T-helper 1 cell (primary cell): ENCODE measurements at regions not wholly inside any gene's neighbourhood (a gene's known extent, or its start where the extent isn't known, plus 50 kb on each side); places are given as distances from the start of the nearest gene placed in this dataset.
A peak's percentile ranks its signal among the peaks of the same experiment; 100 is the strongest.

Source experiments
- DNase-seq, 5 donors: peaks; one replicate each; pipeline ENCODE4 v3.0.0-alpha.2; 2012 to 2020

DNA sequence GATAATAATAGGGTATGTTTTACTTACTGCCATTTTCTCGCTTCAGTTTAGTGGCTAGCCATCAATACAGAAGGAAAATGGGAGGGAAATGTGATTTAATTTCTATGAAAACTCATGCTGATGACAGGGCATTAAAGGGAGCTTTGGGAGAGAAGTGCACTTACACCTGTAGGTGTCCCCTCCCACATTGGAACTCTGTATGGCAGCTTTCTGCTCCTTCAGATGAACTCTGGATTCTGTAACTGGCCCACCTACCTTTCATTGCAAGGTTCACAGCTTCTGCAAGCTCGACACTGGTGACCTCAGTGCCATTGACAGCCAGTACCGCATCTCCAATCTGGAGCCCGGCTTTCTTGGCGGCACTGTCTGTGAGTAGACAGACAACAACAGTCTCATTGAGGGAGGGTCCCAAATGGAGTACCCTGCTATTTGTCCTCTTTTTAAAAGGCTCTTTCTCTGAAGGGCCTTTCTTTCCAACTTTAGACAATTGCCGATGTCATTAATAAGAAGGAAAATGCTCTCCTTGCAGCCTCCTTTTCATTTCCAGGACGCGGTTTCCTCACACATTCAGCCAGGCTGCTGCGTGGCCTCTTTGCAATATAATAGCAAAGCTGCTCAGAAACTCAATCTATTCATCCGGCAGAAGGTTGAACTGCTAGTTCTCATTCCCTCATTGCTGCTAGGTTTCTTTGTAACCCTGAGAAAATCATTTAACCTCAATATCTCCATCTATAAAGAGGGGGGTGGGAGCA lies 63.6 kb downstream of the NUDT12 start:
- no peak for DNase-seq

GRCh38 chr5:103498211-103498610 lies 64.4 kb downstream of the NUDT12 start:
- DNase-seq, result no peak

DNA sequence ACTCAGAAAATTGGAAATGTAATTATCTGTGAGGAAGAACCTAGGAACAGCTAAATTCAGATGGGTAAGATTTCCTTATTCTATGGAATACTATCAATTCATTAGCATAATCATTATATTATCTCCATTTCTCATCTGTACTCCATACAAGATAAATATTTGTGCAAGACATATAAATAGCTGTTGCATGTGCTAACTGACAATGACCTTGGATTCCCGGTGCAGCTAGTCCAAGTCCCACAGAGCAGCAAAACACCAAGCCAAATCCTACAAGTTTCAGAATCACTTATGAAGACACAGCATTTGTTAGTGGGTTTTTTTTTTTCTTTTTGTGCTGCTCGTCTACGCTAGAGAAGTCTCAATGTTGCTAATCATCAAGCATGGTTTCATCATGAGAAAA lies 64.8 kb downstream of the NUDT12 start:
- no peak for DNase-seq

DNA sequence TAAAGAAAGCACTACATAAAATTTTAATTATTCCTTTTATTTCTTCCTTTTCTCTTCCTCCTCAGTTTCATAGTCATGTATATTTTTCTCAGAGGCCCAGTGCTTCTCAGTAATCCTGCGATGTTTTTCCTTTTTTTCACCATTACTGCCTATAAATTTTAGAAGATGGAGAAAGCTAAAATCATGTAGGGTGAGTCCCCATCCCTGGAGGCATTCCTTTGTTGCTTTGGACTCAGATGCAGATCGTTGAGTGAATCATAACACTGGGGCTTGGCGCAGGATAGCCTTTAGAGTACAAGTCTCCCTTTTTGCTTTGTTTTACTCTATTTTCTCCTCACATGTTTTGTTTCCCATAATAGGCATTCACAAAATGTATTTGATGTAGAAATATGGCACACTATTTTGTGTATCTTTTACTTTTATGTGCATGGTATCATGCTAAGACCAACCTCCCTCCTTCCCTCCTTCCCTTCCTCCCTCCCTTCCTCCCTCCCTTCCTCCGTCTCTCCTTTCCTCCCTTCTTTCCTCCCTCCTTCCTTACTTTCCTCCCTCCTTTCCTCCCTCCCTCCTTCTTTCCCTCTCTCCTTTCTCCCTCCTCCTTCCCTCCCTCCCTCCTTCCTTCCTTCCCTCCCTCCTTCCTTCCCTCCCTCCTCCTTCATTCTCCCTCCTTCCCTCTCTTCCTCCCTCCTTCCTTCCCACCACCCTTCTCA lies 72.4 kb downstream of the NUDT12 start:
- no peak for DNase-seq

GRCh38 chr5:103489307-103489706 lies 73.3 kb downstream of the NUDT12 start:
- no peak for DNase-seq

DNA sequence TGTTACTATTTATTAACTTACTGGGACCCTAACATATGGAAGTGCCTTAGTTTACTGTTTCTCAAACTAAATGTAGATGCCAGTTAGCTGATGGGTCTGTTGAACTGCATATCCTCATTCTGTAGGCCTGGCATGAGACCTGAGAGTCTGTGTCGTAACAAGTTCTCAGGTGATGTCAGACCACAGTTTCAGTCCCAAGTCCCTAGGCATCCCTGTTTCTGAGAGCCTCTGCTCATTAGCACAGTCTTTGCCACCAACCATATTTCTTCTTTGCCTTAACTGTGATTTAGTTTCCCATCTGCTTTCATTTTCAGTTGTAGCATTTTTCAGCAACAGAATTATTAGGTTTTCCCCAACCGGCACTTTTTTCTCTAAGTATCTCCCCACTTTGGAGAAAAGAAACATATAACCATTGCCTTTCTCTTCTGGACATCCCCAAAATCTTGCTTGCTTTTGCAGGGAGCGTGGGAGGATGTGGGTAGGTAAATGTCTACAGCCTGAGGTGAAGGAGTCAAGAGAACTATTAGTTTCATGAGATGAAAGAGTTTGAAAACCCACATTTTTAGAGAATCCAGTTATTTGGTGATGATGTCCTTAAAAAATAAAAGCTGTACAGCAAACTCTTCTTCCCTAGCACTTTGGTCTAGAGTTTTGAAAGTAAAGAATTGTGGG lies 74.6 kb downstream of the NUDT12 start:
- no peak for DNase-seq

DNA sequence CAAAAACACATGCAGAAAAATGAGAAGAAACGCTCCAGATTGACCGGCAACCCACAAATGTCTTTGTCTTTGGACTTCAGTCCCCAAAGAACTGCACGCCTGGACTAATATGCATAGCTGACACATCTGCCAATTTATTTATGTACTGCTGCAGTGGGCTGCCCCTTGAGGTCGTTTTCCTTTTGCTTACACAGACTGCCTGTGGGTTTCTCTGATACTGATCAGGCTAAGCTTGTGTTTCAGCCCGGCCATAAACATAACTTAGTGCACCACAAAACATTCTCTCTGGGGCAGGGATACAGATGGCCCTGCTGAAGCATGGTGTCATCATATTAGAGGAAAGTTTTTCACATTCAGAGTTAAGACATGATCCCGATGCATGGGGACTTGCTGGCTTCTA lies 75.4 kb downstream of the NUDT12 start:
- no peak for DNase-seq

DNA sequence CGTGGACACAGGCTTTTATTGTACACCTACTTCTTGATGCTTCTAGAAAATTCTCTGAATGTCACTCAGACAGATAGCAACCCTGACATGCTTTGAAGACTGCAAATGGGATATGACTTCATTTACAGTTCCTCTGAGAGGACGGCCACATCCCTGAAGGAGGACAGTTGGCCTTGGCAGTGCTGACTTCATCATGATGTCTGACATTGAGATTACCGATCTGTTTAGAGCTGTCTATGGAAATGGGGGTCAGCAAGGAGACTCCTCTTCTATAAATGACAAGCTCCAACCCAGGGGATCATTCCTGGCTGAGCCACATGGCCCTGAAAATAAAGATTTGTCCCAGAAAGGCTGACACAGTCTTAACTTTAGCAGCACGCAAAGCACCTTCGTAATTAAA lies 75.8 kb downstream of the NUDT12 start:
- no peak for DNase-seq

GRCh38 chr5:103480246-103480645 lies 82.3 kb downstream of the NUDT12 start:
- DNase-seq, result no peak

DNA sequence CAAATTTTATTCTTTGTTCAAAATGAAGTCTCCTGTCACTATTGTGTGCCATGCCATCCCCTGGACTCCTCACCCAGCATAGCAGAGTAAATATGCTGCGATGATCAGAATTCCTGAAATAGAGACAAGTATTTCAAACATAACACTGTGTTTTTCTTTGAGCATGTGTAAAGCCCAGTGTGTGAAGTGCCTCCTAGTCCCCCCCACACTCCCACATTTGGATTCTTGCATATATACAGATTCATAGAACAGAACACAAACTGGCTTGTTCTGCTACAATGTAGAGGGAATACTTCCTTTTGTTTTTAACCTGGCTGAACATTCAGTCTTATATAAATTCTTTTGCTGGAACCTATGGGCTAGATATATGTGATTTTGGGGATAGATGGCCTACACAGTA lies 84.9 kb downstream of the NUDT12 start:
- no peak for DNase-seq

DNA sequence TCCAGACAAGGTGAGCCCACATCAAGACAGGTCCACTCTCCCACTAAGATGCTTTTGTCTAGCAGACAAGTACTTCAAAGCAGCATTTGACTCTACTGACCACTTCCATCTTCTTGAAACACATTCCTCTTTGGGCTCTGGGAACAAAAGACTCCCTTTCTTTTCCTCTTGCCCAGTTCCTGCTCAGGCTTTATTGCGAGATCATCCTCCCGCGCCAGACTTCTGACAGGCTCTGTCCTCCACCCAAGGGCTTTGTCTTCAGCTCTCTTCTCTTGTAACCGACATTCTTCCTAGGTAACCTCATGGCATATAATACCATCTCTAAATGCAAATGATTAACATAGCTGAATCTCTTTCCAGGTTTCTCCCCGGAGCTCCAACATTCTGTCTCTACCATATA lies 85.8 kb downstream of the NUDT12 start:
- DNase-seq, result no peak

GRCh38 chr5:103475629-103476240 lies 86.9 kb downstream of the NUDT12 start:
- DNase-seq, result peak in 1 of 5 donors; percentile 5

DNA sequence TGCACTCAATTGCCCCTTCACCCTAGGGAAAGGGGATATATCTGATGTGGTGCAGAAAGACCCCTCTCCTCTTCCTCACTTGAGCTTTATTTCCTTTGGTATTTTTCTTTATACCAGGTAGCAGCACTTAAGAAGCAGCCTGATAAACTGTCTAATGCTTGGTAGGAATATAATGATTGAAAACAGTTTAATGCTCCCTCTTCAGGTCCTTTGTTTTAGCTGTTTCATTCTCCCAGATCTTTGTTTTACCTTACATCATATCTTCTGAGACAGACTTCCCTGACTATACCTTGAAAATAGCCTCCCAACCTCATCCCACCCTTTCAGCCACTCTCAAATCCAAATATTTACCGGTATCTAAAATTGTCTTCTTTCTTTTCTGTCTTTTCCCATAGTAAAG lies 87.9 kb downstream of the NUDT12 start:
- DNase-seq, result no peak

- no peak for DNase-seq
Measured at GRCh38 chr5:103473725-103474124, 88.9 kb downstream of the NUDT12 start.

GRCh38 chr5:103472830-103473229 lies 89.8 kb downstream of the NUDT12 start:
- no peak for DNase-seq

DNA sequence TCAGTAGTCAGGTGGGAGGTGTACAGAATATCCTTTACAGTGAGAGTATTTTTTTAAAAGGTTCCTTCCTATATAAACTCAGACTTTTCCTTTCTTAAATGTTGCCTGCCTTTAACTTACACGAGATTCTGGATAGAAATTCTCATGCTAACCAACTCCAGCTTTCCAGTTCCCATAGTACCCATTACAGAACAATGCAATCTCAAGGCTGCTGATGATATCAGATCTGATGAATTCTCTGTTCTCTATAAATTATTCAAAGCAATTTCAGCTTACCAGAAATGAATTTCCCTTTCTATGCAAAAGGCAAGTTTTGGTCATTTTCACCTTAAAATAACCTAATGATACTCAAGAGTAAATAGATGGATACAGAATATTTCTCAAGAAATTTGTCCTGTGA lies 90.3 kb downstream of the NUDT12 start:
- no peak for DNase-seq

- DNase-seq, result no peak
Measured at GRCh38 chr5:103469288-103470040, 93.1 kb downstream of the NUDT12 start.

DNA sequence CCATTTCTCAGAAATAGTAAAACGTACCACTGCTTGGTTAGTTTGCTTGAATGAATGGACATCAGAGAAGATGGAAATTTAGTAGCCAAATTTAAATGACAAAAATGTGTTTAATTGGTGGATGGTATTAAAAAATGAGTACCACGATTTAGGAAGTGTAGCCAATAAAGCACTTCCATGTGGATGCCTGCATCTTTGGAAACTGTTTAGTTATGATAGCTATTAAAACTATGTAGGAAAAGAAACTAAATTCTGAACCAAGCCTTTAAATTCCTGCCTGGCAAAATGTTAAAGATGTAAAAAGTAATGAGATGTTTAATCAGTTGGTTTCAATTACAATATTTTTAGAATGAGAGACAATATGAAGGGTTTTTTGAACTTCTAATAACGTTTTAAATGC lies 94.8 kb downstream of the NUDT12 start:
- no peak for DNase-seq

GRCh38 chr5:103466495-103466894 lies 96.1 kb downstream of the NUDT12 start:
- DNase-seq, result no peak

GRCh38 chr5:103465891-103466290 lies 96.7 kb downstream of the NUDT12 start:
- no peak for DNase-seq

DNA sequence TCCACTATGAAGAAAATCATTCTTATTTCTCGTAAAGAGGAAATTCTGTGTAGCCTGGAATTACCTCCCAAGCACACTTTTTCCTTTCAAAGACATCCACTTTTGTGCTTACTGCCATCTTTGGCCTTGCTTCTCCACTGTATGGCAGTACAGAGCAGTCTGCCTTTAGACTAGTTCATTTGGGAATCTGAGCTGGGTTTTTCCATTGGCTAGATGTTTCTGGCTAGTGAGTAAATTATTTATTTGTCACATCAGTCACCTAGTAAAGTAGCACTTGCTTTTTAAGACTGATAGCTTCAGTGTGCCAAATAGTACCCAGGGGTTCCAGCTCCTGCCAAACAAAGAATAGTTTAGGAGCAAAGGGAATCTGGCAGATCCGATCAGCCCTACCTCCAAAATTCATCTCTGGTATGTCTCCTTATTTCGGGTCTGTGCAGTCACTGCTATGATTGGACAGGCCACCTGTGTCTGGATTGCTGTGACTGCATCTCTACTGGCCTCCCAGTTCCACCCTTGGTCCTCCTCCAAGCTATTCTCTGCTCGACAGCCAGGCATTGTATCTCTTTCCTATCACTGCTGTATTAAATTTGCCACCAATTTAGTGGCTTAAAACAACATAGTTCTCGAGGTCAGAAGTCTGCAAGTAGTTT lies 97.6 kb downstream of the NUDT12 start:
- no peak for DNase-seq

DNA sequence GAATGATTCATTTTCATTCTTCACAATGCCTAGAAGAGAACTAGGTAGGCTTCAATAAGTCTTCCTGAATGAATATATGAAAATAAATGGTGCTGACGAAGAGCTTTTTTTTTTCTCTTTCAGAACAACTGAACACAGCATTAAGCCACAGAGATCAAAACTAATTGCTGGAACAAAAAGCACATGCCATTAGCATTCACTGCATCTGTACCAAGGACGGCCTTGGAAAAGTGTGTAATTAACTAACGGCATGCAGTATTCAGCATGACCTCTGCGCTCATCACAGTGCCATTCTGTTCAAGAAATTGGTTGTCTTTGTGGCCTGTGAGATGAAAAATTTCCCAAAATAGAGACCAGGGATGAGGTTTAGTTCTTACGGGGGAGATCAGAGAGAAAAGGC lies 99.3 kb downstream of the NUDT12 start:
- no peak for DNase-seq
